ENCODE measurements at regions not wholly inside any gene's neighbourhood (a gene's known extent, or its start where the extent isn't known, plus 50 kb on each side); places are given as distances from the start of the nearest gene placed in this dataset.
A peak's percentile ranks its signal among the peaks of the same experiment; 100 is the strongest.
"Not testable (repeated sequence)": the region's sequence is repeated elsewhere in the genome, so short reads cannot be mapped to it uniquely, and the experiment has no call there.

- DNase-seq = no peak
Observed at GRCh38 chr6:51139950-51140385, 321.3 kb downstream of the TFAP2B start.

- no peak for DNase-seq
Observed at GRCh38 chr6:51141080-51141479, 322.4 kb downstream of the TFAP2B start.

GRCh38 chr6:51147756-51148155 is 329.1 kb downstream of the TFAP2B start:
- DNase-seq = no peak

- no peak for DNase-seq
Observed at GRCh38 chr6:51152594-51152993, 333.9 kb downstream of the TFAP2B start.

- no peak for DNase-seq
Observed at GRCh38 chr6:51153109-51153508, 334.4 kb downstream of the TFAP2B start.

- not testable (repeated sequence) for DNase-seq
Observed at GRCh38 chr6:51154925-51155324, 336.3 kb downstream of the TFAP2B start.

- not testable (repeated sequence) for DNase-seq
Observed at GRCh38 chr6:51159260-51159659, 340.6 kb downstream of the TFAP2B start.

- no peak for DNase-seq
Observed at GRCh38 chr6:51161752-51162151, 343.1 kb downstream of the TFAP2B start.

- no peak for DNase-seq
Observed at GRCh38 chr6:51163843-51164529, 345.3 kb downstream of the TFAP2B start.

GRCh38 chr6:51166914-51167313 is 348.2 kb downstream of the TFAP2B start:
- DNase-seq = no peak

GRCh38 chr6:51167468-51167867 is 348.8 kb downstream of the TFAP2B start:
- no peak for DNase-seq

GRCh38 chr6:51182827-51183226 is 364.2 kb downstream of the TFAP2B start:
- no peak for DNase-seq

- peak in 1 of 51 donors; percentile 18 for DNase-seq
Observed at GRCh38 chr6:51184046-51184445, 365.4 kb downstream of the TFAP2B start.

GRCh38 chr6:51193163-51193562 is 374.5 kb downstream of the TFAP2B start:
- DNase-seq = not testable (repeated sequence)

GRCh38 chr6:51199105-51199552 is 380.5 kb downstream of the TFAP2B start:
- DNase-seq = no peak

- DNase-seq = no peak
Observed at GRCh38 chr6:51199733-51200260, 381.1 kb downstream of the TFAP2B start.

GRCh38 chr6:51200676-51201075 is 382.0 kb downstream of the TFAP2B start:
- DNase-seq = no peak

- not testable (repeated sequence) for DNase-seq
Observed at GRCh38 chr6:51202653-51203052, 384.0 kb downstream of the TFAP2B start.

- no peak for DNase-seq
Observed at GRCh38 chr6:51203504-51203903, 384.8 kb downstream of the TFAP2B start.

GRCh38 chr6:51206686-51207085 is 388.0 kb downstream of the TFAP2B start:
- DNase-seq = not testable (repeated sequence)

GRCh38 chr6:51209651-51210050 is 391.0 kb downstream of the TFAP2B start:
- DNase-seq = no peak

GRCh38 chr6:51213811-51214210 is 395.1 kb downstream of the TFAP2B start:
- peak in 4 of 51 donors; percentile 1 to 2 (median 2) for DNase-seq

- DNase-seq = no peak
Observed at GRCh38 chr6:51214442-51214841, 395.8 kb downstream of the TFAP2B start.
